Epithelial cell of prostate (primary cell): ENCODE measurements at regions not wholly inside any gene's neighbourhood (a gene's known extent, or its start where the extent isn't known, plus 50 kb on each side); places are given as distances from the start of the nearest gene placed in this dataset.
"Not testable (repeated sequence)": the region's sequence is repeated elsewhere in the genome, so short reads cannot be mapped to it uniquely, and the experiment has no call there.

Experiments used
- DNase-seq: peaks from one replicate; pipeline ENCODE4 v3.0.0-alpha.2; 2011; ENCODE audit warnings: low read depth, low spot score
- H3K27ac ChIP-seq: fragments of 450-650 bp; 2 replicates; pipeline ENCODE4 v1.5.1; 2017; ENCODE audit warnings: mild to moderate bottlenecking

DNA sequence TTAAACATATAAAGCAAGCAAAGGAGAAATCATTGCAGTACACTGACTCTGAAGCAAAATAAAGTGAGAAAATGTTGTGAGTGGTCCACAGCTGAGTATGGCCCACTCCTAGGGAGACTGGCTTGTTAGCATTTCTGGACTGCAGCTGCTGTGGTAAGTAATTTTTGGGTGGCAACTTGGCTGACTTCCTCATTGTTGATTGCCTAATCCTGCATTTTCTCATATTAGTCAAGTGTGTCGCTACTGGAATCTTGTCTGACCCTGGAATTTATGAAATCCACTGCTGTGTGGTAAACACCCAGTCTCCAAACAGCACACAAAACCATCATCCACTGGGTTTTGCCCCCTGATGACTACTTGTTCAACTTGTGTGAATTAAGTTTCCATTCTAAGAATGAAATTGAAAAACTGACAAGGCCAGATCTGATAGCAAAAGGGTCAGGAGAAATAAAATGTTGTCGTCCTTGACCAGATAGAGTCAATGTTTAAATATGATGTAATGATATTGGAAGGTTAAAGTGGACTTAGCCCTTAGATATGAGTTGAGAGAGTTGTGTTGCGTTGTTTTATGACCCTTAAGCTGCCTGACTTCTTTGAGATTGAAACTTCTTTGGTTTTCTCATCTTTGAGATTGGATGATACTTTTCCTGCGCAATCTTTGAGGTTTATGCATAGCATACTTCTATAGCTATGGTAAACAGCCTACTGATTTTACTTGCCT, 106.6 kb upstream of the SEC22B start:
- H3K27ac ChIP-seq, DNase-seq: not testable (repeated sequence)

DNA sequence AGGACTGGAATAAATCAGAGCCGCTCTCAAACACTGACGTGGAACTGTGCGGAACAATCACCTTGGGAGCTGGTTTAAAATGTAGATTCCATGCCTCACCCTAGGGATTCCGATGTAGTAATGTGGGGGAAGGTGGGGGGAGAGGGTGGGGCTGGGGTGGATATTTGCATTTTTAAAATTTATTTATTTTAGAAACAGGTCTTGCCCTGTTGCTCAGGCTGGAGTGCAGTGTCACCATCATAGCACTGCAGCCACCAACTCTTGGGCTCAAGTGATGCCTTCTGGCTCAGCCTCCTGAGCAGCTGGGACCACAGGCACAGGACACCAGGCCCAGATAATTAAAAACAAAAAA, 101.9 kb upstream of the SEC22B start:
- DNase-seq = not testable (repeated sequence)

GRCh38 chr1:120277428-120278258, 101.3 kb upstream of the SEC22B start:
- H3K27ac ChIP-seq = not testable (repeated sequence)

More for the DNA sequence above, 101.9 kb upstream of the SEC22B start:
- H3K27ac ChIP-seq = not testable (repeated sequence)

GRCh38 chr1:120276710-120277109, 100.4 kb upstream of the SEC22B start:
- H3K27ac ChIP-seq, DNase-seq: not testable (repeated sequence)

More at GRCh38 chr1:120277428-120278258, 101.3 kb upstream of the SEC22B start:
- not testable (repeated sequence) for DNase-seq

DNA sequence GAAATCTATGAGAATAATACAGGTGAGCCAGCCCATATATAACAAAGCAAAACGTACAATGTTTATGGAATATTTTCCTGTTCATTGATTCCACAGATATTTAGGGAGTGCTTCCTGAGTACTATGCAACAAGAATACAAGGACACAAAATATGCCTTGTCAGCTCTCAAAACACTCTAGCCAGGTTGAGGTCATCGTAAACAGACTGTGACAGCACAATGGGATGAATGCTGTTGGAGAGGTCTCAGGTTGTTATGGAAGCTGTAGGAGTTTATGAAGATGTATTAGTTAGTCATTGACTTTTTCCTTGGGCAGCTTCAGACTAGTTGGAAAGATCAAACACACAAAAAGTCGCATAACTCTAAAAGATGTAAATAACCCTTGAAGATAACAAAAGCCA, 98.1 kb upstream of the SEC22B start:
- not testable (repeated sequence) for DNase-seq, H3K27ac ChIP-seq

DNA sequence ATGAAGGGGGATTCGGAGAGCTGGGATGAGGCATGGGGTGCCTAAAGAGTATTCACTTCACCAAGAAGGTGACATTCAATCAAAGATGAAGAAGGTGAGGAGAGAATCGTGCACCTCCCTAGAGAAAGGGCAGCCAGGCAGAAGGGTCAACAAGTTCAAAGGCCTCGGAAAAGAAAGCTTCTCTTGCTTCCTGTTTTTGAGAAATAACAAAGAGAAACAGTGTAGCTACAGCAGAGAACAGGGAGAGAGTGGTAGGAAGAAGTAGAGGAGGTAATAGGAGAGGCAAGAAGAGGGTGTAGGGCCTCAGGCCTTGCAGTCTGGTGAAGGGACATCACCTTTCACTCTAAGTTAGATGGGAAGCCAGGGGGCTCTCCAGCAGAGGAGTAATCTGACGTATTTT, 97.0 kb upstream of the SEC22B start:
- not testable (repeated sequence) for DNase-seq, H3K27ac ChIP-seq

GRCh38 chr1:120272242-120272641, 95.9 kb upstream of the SEC22B start:
- H3K27ac ChIP-seq = not testable (repeated sequence)

GRCh38 chr1:120271561-120272221, 95.4 kb upstream of the SEC22B start:
- DNase-seq, H3K27ac ChIP-seq: not testable (repeated sequence)

More at GRCh38 chr1:120272242-120272641, 95.9 kb upstream of the SEC22B start:
- not testable (repeated sequence) for DNase-seq

DNA sequence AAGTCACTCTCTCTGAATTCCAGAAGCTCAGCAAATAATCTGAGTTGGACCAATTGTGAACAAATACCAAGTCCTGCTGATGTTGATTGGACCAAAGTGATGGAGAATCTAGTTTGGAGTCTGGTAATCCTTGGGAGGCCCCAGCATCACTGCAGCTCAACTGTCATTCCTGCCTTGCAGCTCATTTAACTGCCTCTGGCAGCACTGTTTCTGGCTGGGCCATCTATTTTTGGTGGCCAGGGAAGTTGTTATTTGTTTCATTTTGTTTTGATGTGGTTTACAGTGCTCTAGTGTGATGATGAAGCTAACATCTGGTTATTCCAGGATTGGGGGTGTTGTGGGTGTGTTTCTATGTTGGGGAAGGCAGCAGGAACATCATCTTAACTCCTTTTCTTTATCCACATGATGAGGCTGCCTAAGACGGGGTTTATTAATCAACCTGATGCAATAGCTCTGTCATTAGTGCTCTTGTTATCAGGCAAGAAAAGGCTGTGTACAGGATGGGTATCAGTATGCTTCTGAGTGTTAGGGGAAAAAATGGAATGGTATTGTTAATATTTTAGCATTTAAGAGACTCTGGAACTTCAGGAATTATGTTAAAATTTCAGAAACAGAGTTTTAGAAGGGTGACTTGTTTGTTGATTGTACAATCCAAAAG, 91.7 kb upstream of the SEC22B start:
- DNase-seq, H3K27ac ChIP-seq: not testable (repeated sequence)

DNA sequence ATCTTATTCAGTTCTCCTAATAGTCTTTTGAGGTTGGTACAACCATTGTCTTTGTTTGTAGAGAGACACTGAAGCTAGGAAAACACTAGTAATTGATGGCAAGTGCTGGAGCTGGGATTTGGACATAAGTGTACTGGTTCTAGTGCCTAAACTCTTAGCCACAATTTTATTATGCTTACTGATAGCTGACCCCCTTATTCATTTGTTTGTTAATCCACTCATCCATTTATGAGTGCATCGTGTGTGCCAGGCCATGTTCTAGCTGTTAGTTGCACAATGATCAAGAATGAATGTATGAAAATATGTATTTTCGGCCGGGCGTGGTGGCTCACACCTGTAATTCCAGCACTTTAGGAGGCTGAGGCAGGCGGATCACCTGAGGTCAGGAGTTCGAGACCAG, 88.2 kb upstream of the SEC22B start:
- DNase-seq, H3K27ac ChIP-seq: not testable (repeated sequence)

- DNase-seq, H3K27ac ChIP-seq: not testable (repeated sequence)
These were observed 86.8 kb upstream of the SEC22B start for GRCh38 chr1:120262791-120263751.

GRCh38 chr1:120257778-120258105, 81.4 kb upstream of the SEC22B start:
- DNase-seq, H3K27ac ChIP-seq: not testable (repeated sequence)

- not testable (repeated sequence) for DNase-seq, H3K27ac ChIP-seq
These were observed 80.9 kb upstream of the SEC22B start for GRCh38 chr1:120257064-120257777.

DNA sequence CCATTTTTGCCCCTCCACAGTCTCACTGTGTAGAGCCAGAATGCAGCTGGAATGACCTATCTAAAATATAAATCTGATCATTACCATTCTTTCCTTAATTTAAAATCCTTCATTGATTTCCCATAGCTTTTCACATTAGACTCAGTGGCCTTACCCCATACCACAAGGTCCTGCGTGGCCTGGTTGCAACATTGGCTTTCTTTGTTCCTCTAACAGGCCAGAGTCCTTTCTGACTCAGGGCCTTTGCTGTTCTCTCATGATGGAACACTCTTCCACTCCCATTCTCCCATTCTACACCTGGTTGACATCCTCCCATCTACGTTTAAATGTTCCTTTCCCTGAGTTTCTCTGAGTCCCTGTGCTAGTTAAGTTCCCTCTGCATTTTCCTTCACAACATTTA, 74.4 kb upstream of the SEC22B start:
- DNase-seq, H3K27ac ChIP-seq: not testable (repeated sequence)

- not testable (repeated sequence) for DNase-seq, H3K27ac ChIP-seq
These were observed 72.6 kb upstream of the SEC22B start for GRCh38 chr1:120248726-120249427.

GRCh38 chr1:120248203-120248602, 71.9 kb upstream of the SEC22B start:
- not testable (repeated sequence) for DNase-seq, H3K27ac ChIP-seq

DNA sequence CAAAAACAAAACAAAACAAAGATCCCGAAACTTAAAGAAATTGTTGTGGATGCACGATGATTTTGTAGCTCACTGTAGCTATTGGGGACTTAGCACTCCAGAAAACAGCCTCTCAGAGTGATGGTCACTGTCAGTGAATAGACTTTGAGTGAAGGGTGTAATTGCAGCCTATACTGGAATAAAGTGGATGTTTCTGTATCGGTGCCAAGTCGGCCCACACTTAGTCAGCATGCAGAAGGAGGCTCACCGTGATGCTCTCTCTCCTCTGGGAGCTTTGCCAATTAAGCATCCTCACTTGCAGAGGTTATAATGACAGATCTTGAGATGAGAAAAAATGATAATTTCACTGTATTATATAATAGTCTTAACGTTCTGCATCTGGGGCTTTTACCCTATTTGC, 67.5 kb upstream of the SEC22B start:
- not testable (repeated sequence) for H3K27ac ChIP-seq

GRCh38 chr1:120242582-120242981, 66.3 kb upstream of the SEC22B start:
- H3K27ac ChIP-seq, DNase-seq: not testable (repeated sequence)

More for the DNA sequence above, 67.5 kb upstream of the SEC22B start:
- not testable (repeated sequence) for DNase-seq
